ENCODE measurements at regions not wholly inside any gene's neighbourhood (a gene's known extent, or its start where the extent isn't known, plus 50 kb on each side); places are given as distances from the start of the nearest gene placed in this dataset.
"Not testable (repeated sequence)": the region's sequence is repeated elsewhere in the genome, so short reads cannot be mapped to it uniquely, and the experiment has no call there.

- no peak for DNase-seq
These were observed 184.2 kb upstream of the GPRIN3 start for GRCh38 chr4:89491761-89492160.

- DNase-seq: not testable (repeated sequence)
These were observed 182.4 kb upstream of the GPRIN3 start for GRCh38 chr4:89489921-89490431.

DNA sequence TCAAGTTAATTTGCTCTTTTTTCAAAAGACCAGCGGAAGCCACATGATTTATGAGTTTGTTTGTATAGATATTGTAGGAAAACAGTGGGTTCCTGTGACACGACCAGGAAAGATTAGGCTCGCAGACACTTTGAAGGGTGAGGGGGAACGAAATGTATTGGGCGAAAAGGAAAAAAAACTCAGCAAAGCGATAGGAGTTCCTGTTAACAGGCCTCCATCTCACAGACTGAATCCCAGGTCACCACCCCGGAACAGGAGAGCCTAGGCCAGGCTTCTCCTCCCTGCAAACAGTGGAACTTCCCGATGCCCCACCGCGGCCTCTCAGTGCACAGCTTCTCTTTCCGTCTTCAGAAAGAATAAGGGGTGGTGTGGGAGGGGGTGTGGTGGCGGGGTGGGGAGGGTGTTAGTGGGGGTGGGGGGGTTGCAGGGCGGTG is 181.8 kb upstream of the GPRIN3 start:
- DNase-seq: no peak

GRCh38 chr4:89488736-89489135 is 181.1 kb upstream of the GPRIN3 start:
- no peak for DNase-seq

DNA sequence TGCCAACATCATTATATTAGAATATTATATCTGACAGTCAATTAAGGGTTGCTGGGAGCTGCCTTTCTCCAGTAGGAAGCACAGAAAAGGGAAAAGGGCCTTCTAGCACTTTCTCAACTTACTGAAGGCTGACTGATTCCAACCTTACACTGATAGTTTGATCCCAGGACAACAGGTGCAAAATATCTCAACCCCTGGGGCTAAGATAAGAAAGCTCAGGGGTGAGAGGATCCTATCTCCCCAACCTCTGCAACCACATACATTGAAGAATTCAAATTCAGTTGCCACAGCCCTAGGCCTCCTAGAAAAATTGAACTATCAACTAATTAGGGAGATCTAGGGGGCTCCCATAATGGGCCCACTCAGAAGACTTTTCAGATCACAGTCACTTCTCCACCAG is 179.1 kb upstream of the GPRIN3 start:
- no peak for DNase-seq

DNA sequence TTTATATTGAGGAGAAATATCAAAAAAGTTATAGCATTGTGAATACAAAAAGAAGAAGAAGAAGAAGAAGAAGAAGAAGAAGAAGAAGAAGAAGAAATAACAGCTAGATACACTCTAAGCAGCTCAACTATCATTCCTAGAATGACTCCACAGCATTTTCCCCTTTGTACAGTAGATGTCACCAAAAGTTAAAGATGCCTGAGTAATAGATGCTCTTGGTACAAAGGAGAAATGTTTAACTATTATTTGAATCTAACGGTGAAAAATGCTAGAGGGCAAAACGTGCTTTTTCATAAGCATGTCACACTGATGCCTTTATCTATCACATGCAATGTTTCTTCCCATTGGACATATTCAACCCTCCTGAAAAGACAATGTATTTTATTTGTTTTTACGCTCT is 178.4 kb upstream of the GPRIN3 start:
- peak; percentile 13 for DNase-seq

- no peak for DNase-seq
These were observed 176.2 kb upstream of the GPRIN3 start for GRCh38 chr4:89483833-89484232.

- DNase-seq: no peak
These were observed 175.5 kb upstream of the GPRIN3 start for GRCh38 chr4:89482926-89483595.

GRCh38 chr4:89482251-89482650 is 174.7 kb upstream of the GPRIN3 start:
- peak; percentile 62 for DNase-seq

DNA sequence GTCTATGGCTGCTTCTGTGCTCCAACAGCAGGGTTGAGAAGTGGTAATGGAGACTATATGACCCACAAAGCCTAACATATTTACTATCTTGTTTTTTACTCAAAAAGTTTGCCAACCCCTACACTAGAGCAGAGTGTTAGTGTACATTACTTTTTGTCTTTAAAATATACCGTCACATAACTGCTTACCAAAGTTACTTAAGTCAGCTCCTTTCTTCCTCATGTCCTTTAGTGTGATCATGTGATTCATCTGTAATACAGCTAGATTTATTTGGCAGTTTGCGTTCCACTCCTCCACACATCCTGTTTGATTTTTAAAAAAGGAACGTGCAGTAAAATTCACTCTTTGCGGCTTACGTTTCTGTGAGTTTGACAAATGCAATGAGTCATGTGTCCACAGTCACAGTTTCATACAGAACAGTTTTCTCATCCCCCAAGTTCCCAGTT is 162.4 kb upstream of the GPRIN3 start:
- no peak for DNase-seq

DNA sequence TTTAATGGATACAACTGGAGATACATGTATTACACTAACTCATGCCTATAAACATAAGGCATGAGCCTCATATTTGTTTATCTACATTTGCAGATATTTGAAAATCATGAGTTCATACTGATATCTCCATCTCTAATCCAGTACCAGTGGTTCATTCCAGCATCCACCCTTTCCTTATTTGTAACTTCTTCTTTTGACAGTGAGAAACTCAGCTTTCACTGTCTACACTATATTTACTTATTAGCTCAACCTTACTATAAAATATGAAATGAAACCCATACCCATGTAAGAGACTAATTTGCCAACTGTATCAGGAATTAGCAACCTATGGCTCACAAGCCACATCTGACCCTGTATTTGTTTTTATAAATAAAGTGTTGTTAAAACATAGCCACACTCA is 161.9 kb upstream of the GPRIN3 start:
- DNase-seq: no peak

DNA sequence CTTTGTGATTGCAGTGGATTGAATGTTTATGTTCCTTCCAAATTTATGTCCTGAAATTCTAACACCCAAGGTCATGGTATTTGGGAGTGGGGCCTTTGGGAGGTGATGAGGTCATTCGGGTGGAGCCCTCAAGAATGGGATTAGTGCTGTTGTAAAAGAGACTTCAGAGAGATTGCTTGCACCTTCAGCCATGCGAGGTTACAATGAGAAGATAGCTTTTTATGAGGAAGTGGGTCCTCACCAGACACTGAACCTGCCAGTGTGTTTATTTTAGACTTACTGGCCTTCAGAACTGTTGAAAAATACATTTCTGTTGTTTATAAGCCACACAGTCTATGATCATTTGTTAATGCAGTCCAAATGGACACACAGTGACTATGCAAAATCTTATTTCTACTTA is 161.0 kb upstream of the GPRIN3 start:
- no peak for DNase-seq

DNA sequence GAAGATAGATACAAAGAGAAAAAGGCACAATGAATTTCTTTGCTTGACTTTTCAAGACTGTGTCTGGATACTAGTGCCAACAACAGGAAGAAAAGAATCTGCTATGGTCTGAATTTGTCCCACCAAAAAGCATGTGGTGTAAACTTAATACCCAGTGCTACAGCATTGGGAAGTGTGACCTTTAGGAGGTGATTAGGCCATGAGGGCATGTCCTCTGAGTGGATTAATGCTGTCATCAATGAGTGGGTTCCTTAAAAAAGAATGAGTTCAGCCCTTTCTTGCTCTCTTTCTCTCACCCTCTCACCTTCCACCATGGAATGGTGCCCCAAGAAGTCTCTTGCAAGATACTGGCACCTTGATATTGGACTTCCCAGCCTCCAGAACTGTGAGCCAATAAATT is 155.7 kb upstream of the GPRIN3 start:
- no peak for DNase-seq

DNA sequence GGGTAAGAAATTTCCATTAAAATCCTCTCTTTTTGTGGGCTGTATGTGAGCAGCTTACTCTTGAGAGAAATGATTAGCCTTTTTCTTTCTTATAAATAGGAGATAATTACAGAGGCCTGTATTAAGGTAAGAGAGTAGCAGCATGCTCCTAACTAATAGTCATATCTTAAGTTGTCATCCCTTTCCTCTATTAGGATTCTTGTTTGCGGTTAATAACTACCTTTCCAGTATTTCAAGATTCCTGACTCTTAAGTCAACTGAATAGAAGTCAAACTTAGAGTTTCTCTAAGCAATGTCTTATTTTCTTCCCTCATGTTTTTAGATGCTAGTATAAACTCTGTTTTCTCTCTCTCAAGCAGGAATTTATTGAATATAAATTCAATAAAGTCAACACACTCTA is 139.9 kb upstream of the GPRIN3 start:
- no peak for DNase-seq

DNA sequence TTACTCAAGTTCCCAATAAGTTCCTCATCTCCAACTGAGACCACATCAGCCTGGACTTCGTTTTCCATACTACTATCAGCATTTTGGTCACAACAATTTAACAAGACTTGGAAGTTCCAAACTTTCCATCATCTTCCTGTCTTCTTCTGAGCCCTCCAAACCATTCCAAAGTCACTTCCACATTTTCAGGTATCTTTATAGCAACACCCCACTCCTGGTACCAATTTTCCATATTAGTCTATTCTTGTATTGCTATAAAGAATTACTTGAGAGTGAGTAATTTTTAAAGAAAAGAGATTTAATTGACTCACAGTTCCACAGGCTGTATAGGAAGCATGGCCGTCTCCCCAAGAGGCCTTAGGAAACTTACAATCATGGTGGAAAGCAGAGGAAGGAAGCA is 138.6 kb upstream of the GPRIN3 start:
- no peak for DNase-seq

- DNase-seq: no peak
These were observed 131.9 kb upstream of the GPRIN3 start for GRCh38 chr4:89439533-89439932.

DNA sequence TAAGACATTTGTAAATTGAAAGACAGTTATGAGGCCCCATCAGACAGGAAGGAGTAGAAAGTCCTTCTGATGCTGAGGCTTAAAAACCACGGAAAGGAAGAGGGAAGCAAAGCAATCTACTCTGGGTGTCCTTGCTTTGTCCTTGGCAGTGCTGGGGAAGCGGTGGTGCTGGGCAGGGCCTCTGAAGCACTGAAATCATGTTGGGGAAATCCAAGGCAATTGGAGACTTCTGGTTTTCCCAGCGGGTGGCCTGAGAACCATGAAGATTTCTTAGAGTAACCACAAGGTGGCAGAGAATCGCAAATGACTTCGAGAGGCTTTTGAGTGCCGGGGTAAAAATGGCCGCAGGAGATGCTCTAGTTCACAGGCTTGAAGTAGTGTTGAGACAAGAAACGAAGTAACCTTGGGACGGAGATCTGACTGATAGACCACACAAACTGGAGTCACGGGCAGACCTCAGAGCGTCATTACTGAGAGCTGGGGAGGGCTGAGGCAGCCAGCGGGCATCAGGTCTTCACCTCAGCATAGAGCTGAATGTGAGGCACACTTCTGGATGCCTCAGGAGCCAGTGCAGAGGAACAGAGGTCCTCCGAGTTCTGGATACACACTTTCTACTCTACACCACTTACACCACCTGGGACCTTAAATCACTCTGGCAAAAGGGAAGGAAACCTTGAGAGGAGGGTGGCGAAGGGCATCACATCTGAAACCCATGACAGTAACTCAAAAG is 130.7 kb upstream of the GPRIN3 start:
- no peak for DNase-seq

- DNase-seq: peak; percentile 74
These were observed 126.9 kb upstream of the GPRIN3 start for GRCh38 chr4:89434364-89434988.

GRCh38 chr4:89427782-89428181 is 120.2 kb upstream of the GPRIN3 start:
- no peak for DNase-seq

DNA sequence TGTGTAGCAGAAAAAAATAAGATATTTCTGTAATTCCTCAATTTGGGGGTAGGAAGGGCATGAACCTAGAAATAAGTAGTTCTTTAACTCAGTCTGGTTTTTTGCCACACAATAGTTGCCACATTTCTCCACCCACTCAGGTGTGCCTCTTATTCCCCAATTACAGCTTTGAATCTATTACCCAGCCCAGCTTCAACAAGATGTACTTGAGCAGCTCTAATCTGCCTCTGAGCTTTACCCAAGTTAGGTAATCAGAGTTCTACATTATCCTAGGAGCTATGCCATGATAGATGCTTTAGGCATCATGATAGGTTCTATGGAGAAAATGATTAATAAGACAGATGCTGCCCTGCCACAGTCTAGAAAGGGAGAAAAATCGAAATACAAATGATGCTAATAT is 117.4 kb upstream of the GPRIN3 start:
- DNase-seq: no peak

- no peak for DNase-seq
These were observed 114.9 kb upstream of the GPRIN3 start for GRCh38 chr4:89422441-89422990.

- no peak for DNase-seq
These were observed 112.9 kb upstream of the GPRIN3 start for GRCh38 chr4:89420507-89420906.

DNA sequence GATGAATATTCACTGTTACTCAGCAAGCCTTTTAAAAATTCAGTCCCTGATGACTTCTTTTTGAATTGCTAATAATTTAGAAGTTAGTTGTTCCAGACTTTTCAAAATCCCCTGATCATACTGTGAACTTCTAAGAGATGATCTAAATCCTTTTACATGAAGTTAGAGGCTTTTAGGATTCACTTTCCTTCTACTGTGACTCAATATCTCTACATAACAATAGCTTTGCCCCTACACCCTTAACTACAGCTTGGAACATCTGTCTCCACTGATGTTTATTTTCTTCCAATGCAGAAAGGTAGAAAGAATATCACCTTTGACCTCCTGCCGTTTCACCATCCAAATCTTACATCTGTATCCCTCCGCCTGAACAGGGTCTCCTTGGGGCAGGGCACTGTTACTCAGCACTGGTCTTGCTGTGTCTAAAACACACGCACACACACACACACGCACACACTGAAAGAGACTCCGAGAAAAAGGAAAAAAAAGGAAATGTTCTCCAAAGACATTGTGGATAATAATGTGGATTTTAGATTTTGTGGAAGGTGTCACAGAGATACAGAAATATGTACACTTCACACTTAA is 111.6 kb upstream of the GPRIN3 start:
- no peak for DNase-seq
